Breast epithelium (tissue), 3 donors: ENCODE measurements at regions not wholly inside any gene's neighbourhood (a gene's known extent, or its start where the extent isn't known, plus 50 kb on each side); places are given as distances from the start of the nearest gene placed in this dataset.
"Not testable (repeated sequence)": the region's sequence is repeated elsewhere in the genome, so short reads cannot be mapped to it uniquely, and the experiment has no call there.

Experiments used
- CTCF ChIP-seq, 3 donors: fragments of 450-650 bp; IDR thresholded peaks; one replicate each; pipeline ENCODE4 v1.5.1; 2016 to 2017; ENCODE audit warnings: antibody characterized with exemption in 3 of 3, mild to moderate bottlenecking in 3 of 3, moderate library complexity in 3 of 3
- POLR2A ChIP-seq: fragments of 450-650 bp; IDR thresholded peaks from one replicate; pipeline ENCODE4 v1.6.1; 2016; ENCODE audit warnings: antibody characterized with exemption, mild to moderate bottlenecking, moderate library complexity
- POLR2AphosphoS5 ChIP-seq, 3 donors: sonication (generic); formaldehyde crosslinking; IDR thresholded peaks; one replicate each; pipeline ENCODE4 v1.6.1; 2017; ENCODE audit warnings: antibody characterized with exemption in 3 of 3

GRCh38 chr5:56292874-56293273 lies 59.7 kb upstream of the ANKRD55 start:
- TF ChIP-seq CTCF (IDR thresholded peaks at IDR 0.05); POLR2AphosphoS5 (IDR thresholded peaks at IDR 0.05); POLR2A: not testable (repeated sequence)
